HG02981 (cell line): ENCODE measurements at regions not wholly inside any gene's neighbourhood (a gene's known extent, or its start where the extent isn't known, plus 50 kb on each side); places are given as distances from the start of the nearest gene placed in this dataset.

Experiments
- ATAC-seq: cut with Tn5 transposase; IDR thresholded peaks from one replicate; pipeline ENCODE4 v1.9.1; 2021; ENCODE audit warnings: mild to moderate bottlenecking, moderate library complexity; ENCODE audit not compliant: unreplicated experiment

DNA sequence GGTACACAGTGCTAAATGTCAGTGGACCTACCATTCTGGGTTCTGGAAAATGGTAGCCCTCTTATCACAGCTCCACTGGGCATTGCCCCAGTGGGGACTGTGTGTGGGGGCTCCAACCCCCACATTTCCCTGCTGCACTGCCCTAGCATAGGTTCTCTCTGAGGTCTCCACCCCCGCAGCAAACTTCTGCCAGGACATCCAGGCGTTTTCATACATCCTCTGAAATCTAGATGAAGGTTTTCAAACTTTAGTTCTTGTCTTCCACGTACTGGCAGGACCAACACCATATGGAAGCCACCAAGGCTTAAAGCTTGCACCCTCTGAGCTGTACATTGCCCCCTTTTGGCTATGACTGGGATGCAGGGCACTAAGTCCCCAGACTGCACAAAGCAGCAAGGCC lies 788.2 kb upstream of the ALCAM start:
- ATAC-seq, result no peak

DNA sequence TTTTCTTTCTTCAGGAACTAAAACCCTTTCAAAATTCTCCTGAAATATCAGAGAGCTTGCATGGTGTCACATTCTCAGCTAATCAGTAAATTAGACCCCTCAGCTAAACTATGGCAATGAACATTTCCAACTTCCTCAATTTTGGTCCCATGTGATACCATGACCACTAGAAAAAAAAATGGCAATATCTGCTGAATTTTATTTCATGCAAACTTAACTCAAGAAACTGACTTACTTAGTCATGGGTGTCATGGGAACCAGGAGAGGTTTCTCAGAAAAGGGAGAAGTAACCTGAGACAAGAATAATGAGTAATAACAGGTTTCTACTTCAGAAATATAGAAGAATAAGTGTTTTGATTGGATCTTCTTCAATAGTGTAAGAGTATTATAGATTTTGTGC lies 784.6 kb upstream of the ALCAM start:
- ATAC-seq, result no peak

DNA sequence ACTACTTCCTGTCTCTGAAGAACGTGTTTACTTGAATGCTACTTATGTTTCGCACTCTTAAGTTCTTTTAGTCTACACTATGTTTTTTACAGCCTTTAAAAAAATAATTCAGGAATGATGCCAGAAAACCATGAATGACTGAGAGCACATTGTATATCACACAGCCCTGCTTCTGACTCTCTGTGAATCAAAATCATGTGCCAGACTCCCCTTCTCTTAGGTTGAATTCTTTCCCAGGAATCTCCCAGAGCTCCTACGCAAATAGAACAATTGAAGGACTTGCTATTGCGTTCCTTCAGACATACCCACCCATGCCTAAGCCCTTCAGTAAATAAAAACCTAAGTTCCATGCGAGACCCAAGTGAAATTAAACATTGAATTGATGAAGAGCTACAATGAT lies 782.0 kb upstream of the ALCAM start:
- no peak for ATAC-seq

DNA sequence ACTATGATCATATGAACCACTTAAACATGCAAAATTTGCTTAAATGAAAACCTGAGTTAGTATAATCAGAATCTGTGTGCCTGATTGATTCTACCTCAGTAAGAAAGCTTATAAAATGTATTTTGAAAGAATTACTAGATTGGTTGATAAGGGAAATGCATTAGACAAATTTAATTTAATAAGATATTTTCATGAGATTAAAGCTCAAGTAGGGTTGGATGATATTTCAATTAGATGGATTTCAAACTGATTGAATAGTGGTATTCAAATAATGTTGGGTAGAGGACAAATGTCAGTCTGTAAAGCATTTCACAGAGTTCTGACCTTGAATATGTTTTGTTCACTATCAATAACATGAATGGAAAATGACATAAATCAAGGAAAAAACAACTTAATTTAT lies 780.4 kb upstream of the ALCAM start:
- no peak for ATAC-seq

DNA sequence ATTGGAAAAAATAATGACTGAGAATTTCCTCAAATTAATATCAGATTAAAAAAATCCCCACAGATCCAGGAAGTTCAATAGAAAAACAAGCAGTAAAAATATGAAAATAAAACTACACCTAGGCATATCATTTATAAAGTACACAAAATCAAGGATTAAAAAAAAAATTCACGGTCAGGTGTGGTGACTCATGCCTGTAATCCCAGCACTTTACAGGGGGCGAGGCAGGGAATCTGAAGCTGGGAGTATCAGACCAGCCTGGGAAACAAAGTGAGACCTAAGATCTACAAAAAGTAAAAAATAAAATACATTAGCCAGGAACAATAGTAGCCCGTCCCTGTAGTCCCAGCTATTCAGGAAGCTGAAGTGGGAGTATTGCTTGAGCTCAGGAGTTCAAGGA lies 778.3 kb upstream of the ALCAM start:
- no peak for ATAC-seq

DNA sequence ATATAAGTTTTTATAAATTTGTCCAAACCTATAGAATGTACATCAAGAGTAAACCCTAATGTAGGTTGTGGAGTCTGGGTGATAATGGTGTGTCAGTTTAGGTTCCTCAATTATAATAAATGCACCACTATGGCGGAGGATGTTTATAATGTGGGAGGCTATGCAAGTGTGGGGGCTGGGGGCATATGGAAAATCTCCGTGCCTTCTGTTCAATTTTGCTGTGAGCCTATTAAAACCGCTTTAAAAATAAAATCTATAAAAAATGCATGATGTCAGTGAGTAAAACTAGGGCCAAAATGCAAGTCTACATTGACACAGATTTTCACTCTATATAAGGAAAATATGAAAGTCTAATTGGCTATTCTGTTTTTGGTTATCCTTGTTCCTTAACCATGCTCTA lies 774.9 kb upstream of the ALCAM start:
- no peak for ATAC-seq

DNA sequence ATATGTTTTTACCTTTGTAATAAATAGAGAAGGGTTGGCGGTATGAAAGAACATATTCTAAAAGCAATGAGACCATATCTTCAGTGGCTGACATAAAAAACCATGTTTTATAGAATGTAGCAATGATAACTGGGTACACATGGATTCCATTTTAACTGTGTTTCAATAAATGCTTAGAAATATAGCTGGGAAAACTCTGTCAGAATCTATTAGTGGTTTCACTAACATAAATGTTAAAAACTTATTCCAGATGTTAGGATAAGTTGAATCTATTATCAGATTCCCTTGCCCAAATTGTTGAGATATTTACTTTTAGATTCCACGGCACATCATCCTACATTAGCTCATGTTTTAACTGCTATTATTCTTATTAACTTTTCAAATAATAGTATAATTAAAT lies 772.2 kb upstream of the ALCAM start:
- no peak for ATAC-seq

DNA sequence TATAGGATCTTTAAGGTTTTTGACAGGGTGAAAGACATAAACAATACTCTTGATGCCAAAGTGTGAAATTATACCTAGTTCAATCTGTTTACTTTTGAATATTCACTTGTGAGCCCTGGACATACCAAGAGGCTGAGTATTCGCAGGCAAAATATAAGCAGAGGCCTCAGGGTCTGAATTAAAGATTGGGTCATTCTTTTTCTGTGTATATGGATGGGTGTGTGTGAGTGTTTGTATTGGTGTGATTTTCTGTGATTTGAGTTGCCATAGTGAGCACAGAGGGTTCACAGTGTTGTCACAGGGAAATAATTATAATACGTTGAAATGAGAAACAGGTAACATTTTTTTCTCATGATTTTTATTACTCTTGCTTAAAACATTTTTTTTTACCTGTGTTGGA lies 770.7 kb upstream of the ALCAM start:
- ATAC-seq, result no peak

DNA sequence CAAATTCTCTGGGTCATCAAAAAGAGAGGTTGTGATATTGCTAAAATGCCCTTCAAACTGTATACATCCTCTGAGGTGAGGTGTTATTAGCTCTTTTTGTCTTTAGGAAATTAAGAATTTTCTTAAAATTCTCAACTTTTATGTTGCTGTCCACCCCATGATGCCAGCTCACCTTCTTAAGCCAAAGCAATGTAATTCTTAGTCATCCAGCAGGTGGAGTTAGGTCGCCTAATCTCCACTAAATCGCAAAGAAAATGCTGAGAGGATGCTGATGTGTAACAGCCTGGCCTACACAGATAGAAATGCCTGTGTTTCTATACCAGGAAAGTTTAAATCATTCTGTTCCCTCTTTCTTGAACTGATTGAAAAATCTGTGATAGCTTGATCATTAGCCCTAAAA lies 770.2 kb upstream of the ALCAM start:
- ATAC-seq, result peak; percentile 93

DNA sequence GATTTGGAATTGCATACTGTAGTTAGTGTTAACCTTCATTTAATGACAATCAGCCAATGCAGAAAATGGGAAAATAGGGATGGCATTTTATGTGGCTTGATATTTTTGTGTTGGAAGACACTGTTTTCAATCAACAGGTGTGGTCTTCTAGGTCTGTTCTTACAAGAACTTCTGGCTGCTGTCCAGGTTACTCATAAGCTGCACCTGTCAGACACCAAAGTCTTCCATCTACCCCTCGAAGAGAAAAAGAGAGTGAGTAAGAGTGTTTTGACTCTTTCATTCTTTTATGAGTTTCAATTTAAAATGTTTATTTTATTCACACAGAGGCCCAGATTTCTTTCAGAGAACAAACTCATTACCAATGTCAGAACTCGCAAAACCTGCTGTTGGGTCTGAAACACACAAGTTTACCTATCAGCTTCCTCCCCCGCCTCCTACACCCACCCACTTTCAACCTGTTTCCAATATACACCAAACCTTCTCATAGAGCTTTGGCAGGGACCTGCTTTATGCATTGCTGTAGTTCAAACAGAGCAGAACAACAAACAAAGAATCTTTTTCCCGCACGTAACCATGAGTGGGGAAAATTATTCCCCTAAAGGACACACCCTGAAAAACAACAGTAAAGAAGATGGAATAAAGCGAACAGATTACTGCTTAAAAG lies 767.7 kb upstream of the ALCAM start:
- no peak for ATAC-seq

DNA sequence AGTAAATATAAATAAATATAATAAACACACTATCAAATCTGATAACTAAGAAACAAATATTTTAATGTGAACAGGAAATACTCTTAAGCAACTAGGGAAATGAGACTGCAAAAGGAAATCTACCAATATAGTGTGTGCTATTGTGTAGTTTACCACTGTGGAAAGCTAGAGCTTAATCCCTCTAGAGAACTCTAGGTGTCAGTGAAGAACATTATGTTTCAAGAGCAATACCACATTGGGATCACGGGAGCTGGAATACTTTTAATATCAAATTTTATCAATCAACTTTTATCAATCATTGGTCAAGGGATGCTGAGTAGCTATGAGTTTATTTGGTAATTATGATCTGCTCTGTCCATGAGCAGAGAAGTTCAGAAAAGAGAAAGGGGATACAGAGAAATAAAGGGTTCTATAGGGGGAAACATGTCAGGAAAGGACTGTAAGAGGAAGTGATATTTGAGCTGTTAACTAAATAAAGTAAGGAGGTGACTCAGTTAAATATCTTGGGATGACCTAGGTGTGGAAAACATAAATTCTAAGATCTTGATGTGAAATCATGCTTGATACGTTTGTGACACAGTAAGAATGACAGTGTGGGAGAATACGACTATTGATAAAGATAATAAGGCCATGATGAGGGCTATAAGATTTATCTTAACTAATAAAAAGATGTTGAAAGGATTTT lies 762.2 kb upstream of the ALCAM start:
- ATAC-seq, result no peak

DNA sequence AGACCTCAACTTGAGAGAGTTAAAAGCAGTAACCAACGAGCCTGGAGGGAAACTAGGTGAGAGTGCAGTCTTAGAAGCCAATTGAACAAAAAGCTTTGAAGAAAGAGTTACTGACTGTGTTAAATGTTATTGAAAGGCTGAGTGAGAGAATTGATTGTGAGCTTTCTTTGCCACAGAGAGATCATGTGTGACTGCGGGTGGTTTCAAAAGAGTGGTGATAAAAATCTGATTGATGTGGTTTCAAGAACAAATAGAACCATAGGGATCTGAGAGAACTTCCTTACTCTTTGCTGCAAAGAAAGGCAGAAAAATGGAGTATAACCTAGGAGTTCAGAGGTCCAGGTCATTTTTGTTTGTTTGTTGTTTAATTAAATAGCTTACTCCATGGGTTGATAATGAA lies 759.9 kb upstream of the ALCAM start:
- no peak for ATAC-seq

DNA sequence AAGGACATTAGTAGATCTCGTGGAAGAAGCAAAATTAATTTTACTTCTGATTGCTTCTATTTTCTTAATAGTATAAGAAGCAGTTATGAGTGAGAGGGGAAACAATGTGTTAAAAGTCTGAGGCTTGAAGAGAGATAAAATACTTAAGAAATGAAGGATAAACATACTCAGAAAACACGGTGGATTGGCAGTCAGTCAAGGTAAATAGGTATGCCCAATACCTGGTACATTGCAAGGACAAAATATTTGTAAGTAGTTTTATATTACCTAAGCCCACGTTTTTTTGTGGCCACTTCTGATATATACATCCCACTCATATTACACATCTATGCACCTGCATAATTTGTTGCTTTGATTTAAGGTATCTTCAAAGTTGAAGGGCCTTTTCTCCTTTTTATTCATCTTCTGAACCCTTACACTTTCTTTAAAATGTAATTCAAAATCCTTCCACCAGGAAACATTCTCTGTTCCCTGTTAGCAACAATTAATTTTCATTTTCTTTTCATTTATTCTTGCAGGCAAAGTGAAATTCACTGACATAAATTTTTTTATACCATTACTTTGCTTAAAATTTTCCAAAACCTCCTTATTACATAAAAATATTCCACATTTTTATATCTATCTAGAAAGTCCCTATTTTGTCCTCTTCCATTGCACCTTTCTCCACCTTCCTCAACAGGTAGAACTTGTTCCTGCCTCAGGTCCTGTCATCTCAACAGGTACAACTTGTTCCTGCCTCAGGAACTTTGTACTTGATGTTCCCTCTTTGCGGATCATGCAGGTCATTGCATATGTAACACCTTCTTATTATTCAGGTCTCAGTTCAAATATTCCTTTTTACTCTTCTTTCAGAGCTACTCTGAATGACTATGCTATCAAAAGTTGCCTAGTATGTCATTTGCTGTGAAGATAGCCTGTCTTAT lies 755.7 kb upstream of the ALCAM start:
- ATAC-seq, result no peak

DNA sequence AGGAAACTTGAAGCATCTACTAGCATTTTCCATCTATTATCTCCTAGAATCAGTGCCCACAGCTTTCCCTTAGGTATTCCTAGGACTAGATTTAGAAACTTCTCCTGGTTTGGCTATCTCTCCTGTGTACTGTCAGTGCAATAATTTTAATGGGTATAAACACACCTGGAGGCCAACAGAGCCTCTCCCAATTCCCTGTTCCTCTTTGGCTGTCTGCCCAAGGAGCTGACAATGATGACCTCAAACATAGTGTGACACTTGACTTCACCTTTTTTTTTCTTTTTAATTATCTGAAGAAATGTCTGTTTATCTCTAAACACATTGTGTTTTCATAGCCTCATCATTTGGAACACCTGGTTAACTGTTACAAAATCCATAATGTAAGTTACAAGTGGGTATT lies 754.5 kb upstream of the ALCAM start:
- no peak for ATAC-seq

DNA sequence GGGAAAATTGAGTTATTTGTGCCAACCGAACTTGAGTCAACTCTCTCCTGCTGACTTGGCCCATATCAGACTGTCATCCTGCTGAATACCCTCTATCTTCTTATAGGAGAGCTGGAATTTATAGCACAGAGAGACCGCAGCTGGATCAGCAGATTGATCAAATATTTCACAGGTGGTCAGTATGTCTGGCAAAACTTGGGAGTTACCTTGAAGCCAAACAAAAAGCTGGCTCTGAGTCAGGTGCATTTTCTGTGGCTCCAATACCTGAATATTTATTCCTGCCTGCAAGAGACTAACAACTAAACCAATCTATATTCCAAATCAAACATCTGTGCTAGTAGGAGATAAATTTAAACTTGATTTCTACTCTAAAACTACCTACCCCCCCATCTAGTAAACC lies 752.1 kb upstream of the ALCAM start:
- no peak for ATAC-seq

DNA sequence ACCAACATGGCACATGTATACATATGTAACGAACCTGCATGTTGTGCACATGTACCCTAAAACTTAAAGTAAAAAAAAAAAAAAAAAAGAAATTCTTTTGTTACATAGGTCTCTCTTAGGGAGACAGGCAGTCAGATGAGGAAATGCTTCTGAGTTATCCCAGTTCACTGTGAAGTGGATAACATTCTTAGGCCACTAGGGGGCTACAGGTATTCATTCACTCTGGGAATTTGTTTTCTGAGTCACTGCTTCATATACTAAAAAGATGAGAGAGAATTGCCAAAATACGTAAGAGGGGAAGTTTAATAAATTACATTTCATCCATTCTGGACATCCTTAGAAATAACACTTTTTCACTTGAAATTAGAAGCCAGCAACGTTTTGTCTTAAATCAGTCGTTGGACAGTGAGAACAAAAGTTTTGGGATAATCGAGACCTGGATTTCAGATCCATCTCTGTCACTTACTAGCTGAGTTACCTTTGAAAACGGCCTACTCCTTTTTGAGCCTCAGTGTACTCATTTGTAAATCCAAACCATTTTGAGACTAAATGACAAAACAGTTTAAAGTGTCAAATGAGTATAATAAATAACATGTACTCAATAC lies 738.4 kb upstream of the ALCAM start:
- ATAC-seq, result peak; percentile 70

DNA sequence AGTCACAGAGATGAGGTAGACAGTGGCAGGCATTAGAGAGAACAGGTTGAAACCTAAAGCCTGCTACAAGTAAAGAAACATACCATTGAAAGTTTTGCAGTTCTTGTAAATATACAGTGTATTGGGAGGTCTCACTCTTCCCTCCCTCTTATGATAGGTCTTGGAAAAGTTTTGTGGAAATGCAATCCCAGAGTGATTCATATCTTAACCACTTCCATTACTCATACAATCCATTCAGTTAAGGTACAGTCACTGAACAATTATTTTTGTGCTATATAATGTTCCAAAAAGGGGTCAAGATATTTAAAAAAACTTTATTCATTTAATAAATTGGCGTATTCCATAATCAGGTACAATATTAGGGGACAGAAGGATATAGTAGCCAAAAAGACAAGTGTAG lies 737.7 kb upstream of the ALCAM start:
- ATAC-seq, result no peak

DNA sequence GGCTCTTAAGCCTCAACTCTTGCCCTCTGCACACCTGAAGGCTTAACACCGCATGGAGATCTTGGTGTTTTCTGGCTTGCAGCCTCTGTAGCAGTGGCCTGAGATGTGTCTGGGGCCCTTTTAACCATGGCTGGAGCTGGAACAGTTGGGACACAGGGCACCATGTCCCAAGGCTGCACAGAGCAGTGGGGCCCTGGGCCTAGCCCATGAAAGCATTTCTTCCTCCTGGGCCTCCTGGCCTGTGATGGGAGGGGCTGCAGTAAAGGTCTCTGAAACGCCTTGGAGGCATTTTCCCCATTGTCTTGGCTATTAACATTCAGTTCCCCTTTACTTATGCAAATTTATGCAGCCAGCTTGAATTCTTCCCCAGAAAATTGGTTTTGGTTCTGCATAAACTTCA lies 735.5 kb upstream of the ALCAM start:
- no peak for ATAC-seq

DNA sequence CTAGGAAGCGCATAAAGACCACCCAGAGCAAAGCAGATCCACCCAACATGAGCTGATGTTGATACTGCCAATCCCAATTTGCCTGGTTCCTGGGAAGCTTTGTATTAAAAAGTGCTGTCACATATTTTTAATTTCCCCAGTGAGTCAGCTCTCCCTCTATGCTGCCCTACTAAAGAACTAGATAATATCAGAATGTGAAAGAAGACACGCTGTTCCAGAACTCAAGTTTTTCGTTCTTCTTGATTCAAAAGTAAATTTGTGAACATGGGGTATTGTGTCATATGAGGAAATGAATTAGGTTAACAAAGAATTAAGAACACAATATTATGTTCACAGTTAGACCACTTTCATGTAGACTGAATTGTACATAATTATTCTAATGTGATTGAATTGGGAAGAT lies 734.2 kb upstream of the ALCAM start:
- no peak for ATAC-seq

DNA sequence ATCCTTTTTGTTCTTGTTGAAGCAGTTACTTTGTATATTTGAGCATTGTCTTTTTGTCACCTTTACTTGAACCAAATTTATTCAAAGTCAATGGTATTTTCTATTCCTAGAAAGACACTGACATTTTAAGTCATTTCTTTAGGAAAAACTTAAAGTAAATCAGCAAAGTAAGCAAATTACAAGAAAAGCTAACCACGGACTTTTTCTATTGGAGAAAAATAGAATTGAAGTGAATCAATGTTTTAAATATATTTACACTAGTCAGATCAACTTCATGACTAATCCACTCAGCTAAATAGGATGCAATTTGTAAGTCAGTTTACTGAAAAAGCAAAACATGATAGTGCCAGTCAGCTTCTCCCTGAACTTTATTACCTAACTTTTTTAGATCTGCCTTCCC lies 733.8 kb upstream of the ALCAM start:
- no peak for ATAC-seq

DNA sequence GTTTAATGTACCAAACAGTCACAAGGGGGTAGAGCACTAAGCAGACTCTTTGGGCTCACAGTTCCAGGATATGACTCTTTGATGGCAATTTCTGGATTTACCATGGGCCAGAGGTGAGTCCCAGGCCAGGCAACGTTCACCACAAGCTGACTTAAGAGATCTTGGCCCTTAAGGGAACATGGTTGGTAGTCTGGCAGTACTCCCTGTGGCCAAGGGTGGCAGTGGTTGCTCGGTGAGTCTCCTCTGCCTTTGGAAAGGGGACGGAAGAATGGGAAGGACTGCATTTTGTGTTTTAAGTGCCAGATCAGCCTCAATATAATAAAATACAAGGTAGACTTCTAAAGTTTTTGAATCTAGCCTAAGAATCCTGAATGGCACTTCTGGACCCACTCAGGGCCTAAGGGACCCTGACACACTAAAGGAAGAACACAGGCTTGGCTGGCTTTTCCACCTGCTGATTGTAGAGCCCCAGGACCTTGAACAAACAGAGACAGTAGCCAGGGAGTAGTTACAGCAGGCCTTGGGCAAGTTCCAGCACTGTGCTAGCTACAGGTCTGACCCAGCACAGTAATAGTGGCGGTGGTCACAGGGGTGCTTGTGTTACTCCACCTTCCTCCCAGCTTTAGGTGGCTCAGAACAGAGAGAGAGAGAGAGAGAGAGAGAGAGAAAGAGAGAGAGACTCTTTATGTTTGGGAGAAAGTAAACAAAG lies 730.7 kb upstream of the ALCAM start:
- no peak for ATAC-seq
